NCI-H1105 treated with DMSO at 0.1 percent for 48 hours (cell line): ENCODE measurements at regions not wholly inside any gene's neighbourhood (a gene's known extent, or its start where the extent isn't known, plus 50 kb on each side); places are given as distances from the start of the nearest gene placed in this dataset.

Source experiments
- DNase-seq: peaks from one replicate; lab custom pipeline; 2025; lab: John Stamatoyannopoulos, UW

DNA sequence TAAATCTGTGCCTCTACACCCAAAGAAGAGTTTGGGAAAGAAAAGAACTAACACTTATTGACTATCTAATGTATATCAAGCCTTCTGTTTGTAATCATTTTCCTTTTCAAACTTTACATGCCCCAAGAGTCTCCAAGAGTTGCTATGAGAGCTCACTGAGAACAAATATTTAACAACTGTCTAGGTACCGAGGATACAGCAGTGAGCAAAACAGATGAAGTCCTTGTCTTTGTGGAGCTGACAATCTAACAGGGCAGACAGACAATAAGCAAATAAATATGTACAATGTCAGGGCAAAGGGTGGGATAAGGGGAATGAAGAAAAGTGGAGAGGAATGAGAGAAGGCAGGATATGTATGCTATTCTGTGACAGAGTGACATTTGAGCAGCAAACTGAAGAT is 64.8 kb upstream of the KSR1 start:
- DNase-seq = no peak

DNA sequence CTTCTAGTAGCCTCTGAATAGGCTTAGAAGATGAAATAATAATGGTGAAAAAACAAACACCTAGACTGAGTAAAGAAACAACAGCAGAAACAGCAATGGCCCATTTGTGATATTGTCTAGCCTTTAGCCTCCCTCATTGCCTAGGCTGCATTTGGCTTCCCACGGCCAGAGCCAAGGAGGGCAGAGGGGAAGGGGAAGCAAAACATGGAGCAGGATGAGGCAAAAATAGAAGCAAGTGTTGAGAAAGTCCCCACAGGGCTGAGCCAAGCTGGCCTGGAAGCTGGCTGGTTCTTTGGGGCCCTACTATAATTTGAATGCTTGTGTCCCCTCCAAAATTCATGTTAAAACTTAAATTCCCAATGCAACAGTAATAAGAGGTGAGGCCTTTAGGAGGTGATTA is 60.2 kb upstream of the KSR1 start:
- no peak for DNase-seq

DNA sequence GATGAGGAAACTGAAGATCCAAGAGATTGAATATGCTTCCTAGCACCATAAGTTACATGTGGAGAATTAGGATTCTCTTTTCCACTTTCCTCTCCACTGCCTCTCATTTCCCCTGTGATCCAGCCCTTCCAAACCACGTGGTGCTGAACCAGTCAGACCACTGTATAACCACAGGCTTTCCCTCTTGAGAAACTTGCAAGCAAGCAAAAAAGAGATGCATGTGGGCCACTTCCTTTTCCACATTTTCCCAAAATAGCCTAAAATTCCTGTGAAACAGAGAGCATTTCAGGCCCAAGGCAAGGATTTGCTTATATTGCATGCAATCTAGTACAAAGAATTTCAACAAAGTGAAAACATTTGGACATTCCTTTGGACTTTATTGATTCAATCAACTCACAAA is 59.3 kb upstream of the KSR1 start:
- no peak for DNase-seq

DNA sequence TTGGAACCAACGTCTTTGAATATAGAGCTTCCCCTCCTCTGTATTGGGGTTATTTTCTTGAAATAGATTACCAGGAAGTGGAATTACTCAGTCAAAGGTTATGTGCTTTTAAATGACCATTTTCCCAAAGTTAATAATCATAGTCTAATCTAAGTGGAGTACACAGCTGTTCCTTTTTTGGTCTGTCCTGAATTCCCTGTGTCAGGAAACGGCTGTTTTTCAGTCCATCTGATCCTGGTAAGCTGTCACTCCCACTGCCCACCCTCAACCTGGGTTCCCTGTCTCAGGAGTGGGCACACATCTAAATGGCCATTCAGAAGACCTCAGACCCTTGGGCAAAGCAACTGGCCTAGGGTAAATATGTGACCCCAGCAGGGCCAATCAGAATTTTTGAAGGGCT is 57.6 kb upstream of the KSR1 start:
- no peak for DNase-seq

DNA sequence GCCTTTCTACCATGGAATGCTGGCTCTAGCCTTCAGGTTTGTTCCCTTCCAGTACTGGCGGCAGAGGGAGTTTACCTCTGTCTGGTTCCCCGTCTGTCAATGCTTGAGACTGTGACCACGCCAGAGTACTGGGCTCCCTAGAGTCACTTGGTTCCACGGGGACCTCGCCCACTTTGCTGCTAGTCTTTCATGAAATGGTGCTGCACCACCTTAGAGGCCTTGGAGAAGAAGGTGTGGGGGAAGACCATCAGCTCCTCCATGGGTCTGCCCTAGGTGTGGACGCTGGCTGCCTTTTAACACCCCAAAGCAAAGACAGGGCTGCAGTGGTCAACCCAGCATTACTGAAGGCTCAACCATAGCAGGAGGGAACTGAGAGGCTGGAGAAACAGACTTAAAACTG is 55.3 kb upstream of the KSR1 start:
- DNase-seq = no peak

DNA sequence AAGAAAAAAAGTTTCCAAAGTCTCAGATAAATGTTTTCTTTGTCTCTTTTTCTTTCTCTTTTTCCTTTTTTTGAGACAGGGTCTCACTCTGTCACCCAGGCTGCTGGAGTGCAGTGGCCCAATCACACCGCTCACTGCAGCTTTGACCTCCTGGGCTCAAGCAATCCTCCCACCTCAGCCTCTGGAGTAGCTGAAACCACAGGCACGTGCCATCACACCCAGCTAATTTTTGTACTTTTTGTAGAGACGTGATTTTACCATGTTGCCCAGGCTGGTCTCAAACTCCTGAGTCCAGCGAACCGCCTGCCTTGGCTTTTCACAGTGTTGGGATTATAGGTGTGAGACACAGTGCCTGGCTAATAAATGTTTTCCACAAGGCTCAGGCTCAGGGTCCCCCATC is 53.3 kb upstream of the KSR1 start:
- no peak for DNase-seq

DNA sequence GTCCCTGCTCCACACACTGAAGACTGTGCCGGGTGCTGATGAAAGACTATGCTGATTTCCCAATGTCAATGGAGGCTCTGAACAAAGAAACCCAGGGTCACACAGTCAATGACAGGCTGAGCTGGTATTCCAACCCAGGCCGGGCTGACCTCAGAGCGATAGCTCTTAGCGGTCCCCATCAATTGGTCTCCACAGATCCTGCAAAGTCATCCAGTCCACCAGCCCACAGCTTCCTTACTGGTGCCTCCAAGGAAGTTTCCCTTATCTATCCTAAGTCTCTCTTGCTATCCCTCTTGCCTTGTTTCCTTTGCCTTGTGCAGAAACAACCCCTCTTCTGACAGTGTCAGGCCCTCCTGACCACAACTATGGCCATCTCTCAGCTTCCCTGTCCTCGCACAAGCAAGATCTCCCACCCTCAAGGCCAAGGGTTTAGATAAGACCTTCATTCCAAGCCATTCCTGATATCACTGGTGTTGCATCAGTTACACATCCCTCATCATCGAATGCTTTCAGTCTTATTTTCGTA is 52.7 kb upstream of the KSR1 start:
- no peak for DNase-seq

DNA sequence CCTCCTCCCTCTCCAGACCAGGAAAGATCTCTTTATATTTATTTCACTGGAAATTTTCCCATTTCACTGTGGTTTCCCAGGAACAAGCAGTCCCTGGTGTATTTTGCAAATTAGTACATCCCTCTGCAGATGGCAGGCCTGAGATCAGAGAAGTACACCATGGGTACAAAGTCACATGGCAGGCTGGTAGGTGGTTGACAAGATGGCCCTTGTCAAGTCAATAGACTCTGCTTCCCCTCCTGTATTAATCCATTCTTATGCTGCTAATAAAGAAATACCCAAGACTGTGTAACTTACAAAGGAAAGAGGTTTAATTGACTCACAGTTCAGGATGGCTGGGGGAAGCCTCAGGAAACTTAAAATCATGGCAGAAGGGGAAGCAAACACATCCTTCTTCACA is 51.6 kb upstream of the KSR1 start:
- no peak for DNase-seq
